ENCODE measurements at regions not wholly inside any gene's neighbourhood (a gene's known extent, or its start where the extent isn't known, plus 50 kb on each side); places are given as distances from the start of the nearest gene placed in this dataset.

GRCh38 chr10:131732631-131733127 lies 168.1 kb upstream of the PPP2R2D start:
- Histone ChIP-seq H3K36me3 (ENCODE audit: control insufficient read depth, insufficient read depth, low read length) (no peaks in the 10 kb centered on the region), H3K4me2 (ENCODE audit: low read length) (no peak overlapping the region), H3K4me1 (ENCODE audit: control insufficient read depth, low read depth, low read length) (no peaks in the 10 kb centered on the region), H3K23ac (ENCODE audit: low read length) (no peak overlapping the region), H3K56ac (ENCODE audit: low read length) (no peak overlapping the region), H2AK5ac (ENCODE audit: low read length) (no peak overlapping the region), H3K79me1 (ENCODE audit: low read length) (no peaks in the 10 kb centered on the region), H3K18ac (ENCODE audit: low read length) (no peak overlapping the region), H3K4ac (ENCODE audit: low read depth, low read length) (no peak overlapping the region), H3K27me3 (ENCODE audit: insufficient read depth, low read length, poor library complexity) (no peaks in the 10 kb centered on the region), H4K5ac (ENCODE audit: low read length) (no peak overlapping the region), H2BK15ac (replicated peaks; ENCODE audit: low read depth) (no peak overlapping the region), H3K27ac (ENCODE audit: low read depth, low read length) (no peak overlapping the region), H2BK120ac (ENCODE audit: low read depth, low read length) (no peak overlapping the region), H3K79me2 (ENCODE audit: control insufficient read depth, insufficient read depth, low read length) (no peaks in the 10 kb centered on the region), H2BK5ac (ENCODE audit: low read length) (no peak overlapping the region), H4K8ac (ENCODE audit: low read depth, low read length) (no peak overlapping the region), H3K4me3 (ENCODE audit: low read length) (no peak overlapping the region), H3K9ac (ENCODE audit: low read length) (no peak overlapping the region)
- DNase-seq: no peak
- WGBS (ENCODE audit: extremely low coverage, insufficient coverage, low lambda C conversion rate): no CpG with 5 or more reads among the region's 5 CpGs

- Histone ChIP-seq H3K79me2 (ENCODE audit: control insufficient read depth, insufficient read depth, low read length) (no peaks in the 10 kb centered on the region), H3K23ac (ENCODE audit: low read length) (no peak overlapping the region), H3K4me2 (ENCODE audit: low read length) (no peak overlapping the region), H3K79me1 (ENCODE audit: low read length) (no peaks in the 10 kb centered on the region), H3K9ac (ENCODE audit: low read length) (no peak overlapping the region), H2AK5ac (ENCODE audit: low read length) (no peak overlapping the region), H3K56ac (ENCODE audit: low read length) (no peak overlapping the region), H3K4ac (ENCODE audit: low read depth, low read length) (no peak overlapping the region), H3K18ac (ENCODE audit: low read length) (no peak overlapping the region), H2BK120ac (ENCODE audit: low read depth, low read length) (no peak overlapping the region), H4K5ac (ENCODE audit: low read length) (no peak overlapping the region), H2BK15ac (replicated peaks; ENCODE audit: low read depth) (no peak overlapping the region), H3K4me3 (ENCODE audit: low read length) (no peak overlapping the region), H3K27me3 (ENCODE audit: insufficient read depth, low read length, poor library complexity) (no peaks in the 10 kb centered on the region), H3K36me3 (ENCODE audit: control insufficient read depth, insufficient read depth, low read length) (no peaks in the 10 kb centered on the region), H3K4me1 (ENCODE audit: control insufficient read depth, low read depth, low read length) (no peaks in the 10 kb centered on the region), H3K27ac (ENCODE audit: low read depth, low read length) (no peak overlapping the region), H4K8ac (ENCODE audit: low read depth, low read length) (no peak overlapping the region), H2BK5ac (ENCODE audit: low read length) (no peak overlapping the region)
- WGBS (ENCODE audit: extremely low coverage, insufficient coverage, low lambda C conversion rate): no CpG with 5 or more reads among the region's 10 CpGs
- DNase-seq: no peak
Measured at GRCh38 chr10:131733596-131733995, 167.2 kb upstream of the PPP2R2D start.

- no peak overlapping the region for H3K23ac ChIP-seq (ENCODE audit: low read length)
- WGBS (ENCODE audit: extremely low coverage, insufficient coverage, low lambda C conversion rate): no CpG with 5 or more reads among the region's 10 CpGs
- H4K5ac ChIP-seq (ENCODE audit: low read length): no peak overlapping the region
- no peak for DNase-seq
- no peak overlapping the region for H3K56ac ChIP-seq (ENCODE audit: low read length)
- H2BK120ac ChIP-seq (ENCODE audit: low read depth, low read length): no peak overlapping the region
- no peaks in the 10 kb centered on the region for H3K79me1 ChIP-seq (ENCODE audit: low read length)
- H3K4me2 ChIP-seq (ENCODE audit: low read length): no peak overlapping the region
- H3K27ac ChIP-seq (ENCODE audit: low read depth, low read length): no peak overlapping the region
- H2BK15ac ChIP-seq (replicated peaks; ENCODE audit: low read depth): no peak overlapping the region
- no peaks in the 10 kb centered on the region for H3K79me2 ChIP-seq (ENCODE audit: control insufficient read depth, insufficient read depth, low read length)
- H3K4me3 ChIP-seq (ENCODE audit: low read length): no peak overlapping the region
- H4K8ac ChIP-seq (ENCODE audit: low read depth, low read length): no peak overlapping the region
- H3K4me1 ChIP-seq (ENCODE audit: control insufficient read depth, low read depth, low read length): no peaks in the 10 kb centered on the region
- H2AK5ac ChIP-seq (ENCODE audit: low read length): no peak overlapping the region
- no peaks in the 10 kb centered on the region for H3K36me3 ChIP-seq (ENCODE audit: control insufficient read depth, insufficient read depth, low read length)
- no peak overlapping the region for H2BK5ac ChIP-seq (ENCODE audit: low read length)
- H3K27me3 ChIP-seq (ENCODE audit: insufficient read depth, low read length, poor library complexity): no peaks in the 10 kb centered on the region
- H3K4ac ChIP-seq (ENCODE audit: low read depth, low read length): no peak overlapping the region
- H3K18ac ChIP-seq (ENCODE audit: low read length): no peak overlapping the region
- no peak overlapping the region for H3K9ac ChIP-seq (ENCODE audit: low read length)
Measured at GRCh38 chr10:131735577-131735976, 165.2 kb upstream of the PPP2R2D start.

GRCh38 chr10:131736321-131736980 lies 164.4 kb upstream of the PPP2R2D start:
- no peak overlapping the region for H3K23ac ChIP-seq (ENCODE audit: low read length)
- no peak overlapping the region for H3K18ac ChIP-seq (ENCODE audit: low read length)
- H3K36me3 ChIP-seq (ENCODE audit: control insufficient read depth, insufficient read depth, low read length): no peaks in the 10 kb centered on the region
- H4K8ac ChIP-seq (ENCODE audit: low read depth, low read length): no peak overlapping the region
- no peaks in the 10 kb centered on the region for H3K79me2 ChIP-seq (ENCODE audit: control insufficient read depth, insufficient read depth, low read length)
- H4K5ac ChIP-seq (ENCODE audit: low read length): no peak overlapping the region
- H2AK5ac ChIP-seq (ENCODE audit: low read length): no peak overlapping the region
- no peaks in the 10 kb centered on the region for H3K4me1 ChIP-seq (ENCODE audit: control insufficient read depth, low read depth, low read length)
- no peak overlapping the region for H3K27ac ChIP-seq (ENCODE audit: low read depth, low read length)
- no peak overlapping the region for H3K4me2 ChIP-seq (ENCODE audit: low read length)
- H2BK15ac ChIP-seq (replicated peaks; ENCODE audit: low read depth): no peak overlapping the region
- no peak for DNase-seq
- no peak overlapping the region for H3K9ac ChIP-seq (ENCODE audit: low read length)
- no peak overlapping the region for H3K4ac ChIP-seq (ENCODE audit: low read depth, low read length)
- WGBS (ENCODE audit: extremely low coverage, insufficient coverage, low lambda C conversion rate): no CpG with 5 or more reads among the region's 12 CpGs
- H3K56ac ChIP-seq (ENCODE audit: low read length): no peak overlapping the region
- no peak overlapping the region for H2BK120ac ChIP-seq (ENCODE audit: low read depth, low read length)
- H2BK5ac ChIP-seq (ENCODE audit: low read length): no peak overlapping the region
- H3K27me3 ChIP-seq (ENCODE audit: insufficient read depth, low read length, poor library complexity): no peaks in the 10 kb centered on the region
- no peaks in the 10 kb centered on the region for H3K79me1 ChIP-seq (ENCODE audit: low read length)
- H3K4me3 ChIP-seq (ENCODE audit: low read length): no peak overlapping the region

GRCh38 chr10:131737543-131738395 lies 163.0 kb upstream of the PPP2R2D start:
- DNase-seq: no peak
- no peak overlapping the region for H4K5ac ChIP-seq (ENCODE audit: low read length)
- H3K4me2 ChIP-seq (ENCODE audit: low read length): no peak overlapping the region
- no peaks in the 10 kb centered on the region for H3K36me3 ChIP-seq (ENCODE audit: control insufficient read depth, insufficient read depth, low read length)
- H3K4me1 ChIP-seq (ENCODE audit: control insufficient read depth, low read depth, low read length): no peaks in the 10 kb centered on the region
- H2BK15ac ChIP-seq (replicated peaks; ENCODE audit: low read depth): no peak overlapping the region
- H3K18ac ChIP-seq (ENCODE audit: low read length): no peak overlapping the region
- H3K56ac ChIP-seq (ENCODE audit: low read length): no peak overlapping the region
- no peak overlapping the region for H4K8ac ChIP-seq (ENCODE audit: low read depth, low read length)
- H3K9ac ChIP-seq (ENCODE audit: low read length): no peak overlapping the region
- no peaks in the 10 kb centered on the region for H3K79me2 ChIP-seq (ENCODE audit: control insufficient read depth, insufficient read depth, low read length)
- H3K27me3 ChIP-seq (ENCODE audit: insufficient read depth, low read length, poor library complexity): no peaks in the 10 kb centered on the region
- no peak overlapping the region for H2AK5ac ChIP-seq (ENCODE audit: low read length)
- no CpG with 5 or more reads among the region's 18 CpGs for WGBS (ENCODE audit: extremely low coverage, insufficient coverage, low lambda C conversion rate)
- no peak overlapping the region for H3K4me3 ChIP-seq (ENCODE audit: low read length)
- no peak overlapping the region for H3K4ac ChIP-seq (ENCODE audit: low read depth, low read length)
- H3K27ac ChIP-seq (ENCODE audit: low read depth, low read length): no peak overlapping the region
- no peak overlapping the region for H2BK5ac ChIP-seq (ENCODE audit: low read length)
- H2BK120ac ChIP-seq (ENCODE audit: low read depth, low read length): no peak overlapping the region
- H3K79me1 ChIP-seq (ENCODE audit: low read length): no peaks in the 10 kb centered on the region
- H3K23ac ChIP-seq (ENCODE audit: low read length): no peak overlapping the region
